GM21619 (cell line): ENCODE measurements at regions not wholly inside any gene's neighbourhood (a gene's known extent, or its start where the extent isn't known, plus 50 kb on each side); places are given as distances from the start of the nearest gene placed in this dataset.
"Not testable (repeated sequence)": the region's sequence is repeated elsewhere in the genome, so short reads cannot be mapped to it uniquely, and the experiment has no call there.

Experiments used
- ATAC-seq: cut with Tn5 transposase; IDR thresholded peaks from one replicate; pipeline ENCODE4 v1.9.1; 2021; ENCODE audit not compliant: unreplicated experiment

DNA sequence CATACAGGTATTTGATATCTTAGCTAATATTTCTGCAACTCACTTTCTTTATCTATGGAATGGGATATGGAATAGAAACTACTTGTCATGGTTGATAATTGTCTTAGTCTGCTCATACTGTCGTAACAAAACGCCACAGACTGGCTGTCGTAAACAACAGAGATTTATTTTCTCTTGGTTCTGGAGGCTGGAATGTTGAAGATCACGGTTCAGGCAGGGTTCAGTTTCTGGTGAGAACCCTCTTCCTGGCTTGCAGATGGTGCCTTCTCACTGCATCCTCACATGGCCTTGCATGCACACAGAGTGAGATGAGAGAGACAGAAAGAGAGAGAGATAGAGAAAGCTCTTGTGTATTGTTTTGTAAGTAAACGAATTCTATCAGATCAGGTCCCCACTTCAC is 332.7 kb upstream of the MAGI2 start:
- ATAC-seq: no peak

GRCh38 chr7:79785556-79785955 is 332.1 kb upstream of the MAGI2 start:
- ATAC-seq: no peak

- ATAC-seq: no peak
These were observed 329.4 kb upstream of the MAGI2 start for GRCh38 chr7:79782906-79783305.

GRCh38 chr7:79782256-79782655 is 328.8 kb upstream of the MAGI2 start:
- no peak for ATAC-seq

DNA sequence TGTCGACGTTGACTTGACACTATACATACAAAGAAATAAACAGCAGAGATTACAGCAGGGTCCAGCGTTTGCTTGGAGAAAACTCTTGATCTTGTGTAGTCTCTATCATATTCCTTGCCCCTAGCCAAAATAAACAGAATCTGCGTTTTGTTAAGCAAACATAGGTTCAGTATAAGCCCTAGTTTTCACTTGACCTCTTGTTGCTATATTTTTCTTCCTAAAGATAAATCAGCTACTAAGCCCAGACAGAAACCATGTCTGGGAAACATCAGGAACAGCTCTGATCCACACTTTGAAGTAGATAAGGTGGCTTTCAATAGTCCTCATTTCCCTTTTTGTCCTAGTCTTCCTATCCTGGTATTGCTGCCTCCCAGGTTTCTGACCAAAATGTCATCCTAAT is 328.2 kb upstream of the MAGI2 start:
- no peak for ATAC-seq

- ATAC-seq: no peak
These were observed 325.6 kb upstream of the MAGI2 start for GRCh38 chr7:79778786-79779770.

GRCh38 chr7:79775911-79776310 is 322.4 kb upstream of the MAGI2 start:
- ATAC-seq: no peak

DNA sequence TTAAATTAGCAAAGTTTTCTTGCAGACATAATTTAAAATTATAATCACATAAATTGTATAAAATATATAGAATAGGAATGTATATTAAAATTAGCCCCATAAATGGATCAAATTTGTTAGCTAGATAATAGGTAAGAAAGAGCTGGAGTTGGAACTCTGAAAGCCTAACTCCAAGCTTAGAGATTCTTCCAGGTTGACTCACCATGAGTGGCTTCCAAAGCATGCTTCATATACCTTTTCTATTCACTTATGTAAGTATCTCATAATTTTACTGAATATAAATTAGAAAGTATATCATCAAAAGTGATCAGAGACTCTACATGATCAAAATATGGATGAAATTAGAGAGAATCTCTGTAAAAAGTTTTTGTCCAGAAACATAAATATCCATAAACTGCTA is 320.7 kb upstream of the MAGI2 start:
- ATAC-seq: no peak

- ATAC-seq: no peak
These were observed 317.5 kb upstream of the MAGI2 start for GRCh38 chr7:79770970-79771369.

GRCh38 chr7:79770063-79770462 is 316.6 kb upstream of the MAGI2 start:
- ATAC-seq: no peak

DNA sequence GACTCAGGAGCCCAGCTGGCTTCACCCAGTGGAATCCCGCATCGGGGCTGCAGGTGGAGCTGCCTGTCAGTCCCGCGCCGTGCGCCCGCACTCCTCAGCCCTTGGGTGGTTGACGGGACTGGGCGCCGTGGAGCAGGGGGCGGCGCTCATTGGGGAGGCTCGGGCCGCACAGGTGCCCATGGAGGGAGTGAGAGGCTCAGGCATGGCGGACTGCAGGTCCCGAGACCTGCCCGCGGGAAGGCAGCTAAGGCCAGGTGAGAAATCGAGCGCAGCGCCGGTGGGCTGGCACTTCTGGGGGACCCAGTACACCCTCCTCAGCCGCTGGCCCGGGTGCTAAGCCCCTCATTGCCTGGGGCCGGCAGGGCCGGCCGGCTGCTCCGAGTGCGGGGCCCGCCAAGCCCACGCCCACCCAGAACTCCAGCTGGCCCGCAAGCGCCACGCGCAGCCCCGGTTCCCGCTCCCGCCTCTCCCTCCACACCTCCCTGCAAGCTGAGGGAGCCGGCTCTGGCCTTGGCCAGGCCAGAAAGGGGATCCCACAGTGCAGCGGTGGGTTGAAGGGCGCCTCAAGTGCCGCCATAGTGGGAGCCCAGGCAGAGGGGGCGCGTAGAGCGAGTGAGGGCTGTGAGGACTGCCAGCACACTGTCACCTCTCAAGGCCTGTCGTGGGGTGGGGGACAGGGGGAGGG is 314.6 kb upstream of the MAGI2 start:
- not testable (repeated sequence) for ATAC-seq

- not testable (repeated sequence) for ATAC-seq
These were observed 313.7 kb upstream of the MAGI2 start for GRCh38 chr7:79767192-79767591.

DNA sequence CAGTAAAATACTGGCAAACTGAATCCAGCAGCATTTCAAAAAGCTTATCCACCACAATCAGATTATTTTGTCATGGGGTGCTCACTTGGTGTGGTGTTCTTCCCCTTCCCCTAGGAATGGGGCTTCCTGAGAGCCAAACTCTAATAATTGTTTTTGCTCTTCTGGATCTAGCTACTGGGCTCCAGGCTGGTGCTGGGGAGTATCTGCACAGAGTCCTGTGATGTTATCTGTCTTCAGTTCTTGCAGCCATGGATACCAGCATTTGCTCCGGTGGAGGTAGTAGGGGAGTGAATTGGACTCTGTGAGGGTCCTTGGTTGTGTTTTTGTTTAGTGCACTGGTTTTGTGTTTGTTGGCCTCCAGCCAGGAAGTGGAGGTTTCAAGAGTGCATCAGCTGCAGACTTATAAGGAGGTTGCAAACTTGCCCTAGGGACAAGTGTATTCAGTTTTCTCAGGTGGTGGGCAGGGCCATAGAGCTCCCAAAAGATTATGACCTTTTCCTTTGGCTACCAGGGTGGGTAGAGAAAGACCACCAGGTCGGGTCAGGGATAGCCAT is 308.5 kb upstream of the MAGI2 start:
- no peak for ATAC-seq

DNA sequence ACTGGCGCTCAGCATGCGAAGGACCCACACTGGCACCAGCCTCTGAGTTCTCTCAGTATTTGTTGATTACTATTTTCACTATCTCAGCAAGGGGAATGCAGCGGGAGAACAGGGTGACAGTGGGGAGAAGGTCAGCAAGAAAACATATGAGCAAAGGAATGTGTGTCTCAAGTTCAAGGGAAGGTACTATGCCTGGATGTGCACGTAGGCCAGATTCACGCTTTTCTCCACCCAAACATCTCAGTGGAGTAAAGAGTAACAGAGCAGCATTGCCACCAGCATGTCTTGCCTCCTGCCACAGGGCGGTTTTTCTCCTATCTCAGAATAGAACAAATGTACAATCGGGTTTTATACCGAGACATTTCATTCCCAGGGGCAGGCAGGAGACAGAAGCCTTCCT is 297.5 kb upstream of the MAGI2 start:
- ATAC-seq: not testable (repeated sequence)

DNA sequence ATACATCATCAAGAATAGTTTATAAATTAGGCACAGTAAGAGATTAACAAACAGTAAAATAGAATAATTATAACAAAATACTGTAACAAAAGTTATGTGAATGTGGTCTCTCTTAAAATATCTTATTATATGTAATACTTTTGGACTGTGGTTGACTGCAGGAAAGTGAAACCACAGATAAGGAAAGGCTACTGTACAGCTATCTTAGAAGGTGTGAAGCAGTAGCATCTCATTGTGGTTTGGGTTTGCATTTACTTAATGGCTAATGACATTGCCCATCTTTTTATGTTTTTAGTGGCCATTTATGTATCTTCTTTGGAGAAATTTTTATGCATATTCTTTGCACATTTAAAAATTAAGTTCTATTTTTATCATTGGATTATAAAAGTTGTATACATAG is 296.4 kb upstream of the MAGI2 start:
- no peak for ATAC-seq

GRCh38 chr7:79741684-79742083 is 288.2 kb upstream of the MAGI2 start:
- ATAC-seq: no peak

DNA sequence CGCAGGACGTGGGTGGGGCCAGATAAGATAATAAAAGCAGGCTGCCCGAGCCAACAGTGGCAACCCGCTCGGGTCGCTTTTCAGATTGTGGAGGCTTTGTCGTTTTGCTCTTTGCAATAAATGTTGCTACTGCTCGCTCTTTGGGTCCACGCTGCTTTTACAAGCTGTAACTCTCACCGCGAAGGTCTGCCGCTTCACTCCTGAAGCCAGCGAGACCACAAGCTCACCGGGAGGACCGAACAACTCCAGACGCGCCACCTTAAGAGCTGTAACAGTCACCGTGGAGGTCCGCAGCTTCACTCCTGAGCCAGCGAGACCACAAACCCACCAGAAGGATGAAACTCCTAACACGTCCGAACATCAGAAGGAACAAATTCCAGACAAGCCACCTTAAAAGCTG is 286.6 kb upstream of the MAGI2 start:
- ATAC-seq: no peak

- ATAC-seq: not testable (repeated sequence)
These were observed 285.7 kb upstream of the MAGI2 start for GRCh38 chr7:79739036-79739709.

DNA sequence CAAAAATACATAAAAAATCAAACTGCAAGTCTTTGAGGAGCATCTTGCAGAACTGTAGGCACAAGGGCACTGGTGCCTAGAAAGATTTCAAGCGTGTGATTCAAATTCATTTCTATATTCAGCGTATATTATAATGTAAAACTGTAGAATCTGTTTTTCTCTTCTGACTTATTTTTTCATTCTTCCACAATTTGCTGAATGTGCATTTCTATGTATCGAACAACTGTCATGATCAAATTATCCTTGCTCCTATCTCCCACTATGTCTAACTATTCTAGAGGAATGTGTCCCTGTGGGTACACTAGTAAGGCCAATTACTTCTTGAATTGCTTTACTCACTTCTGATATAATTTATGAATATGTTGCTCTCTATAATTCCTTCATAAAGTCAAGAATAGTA is 283.0 kb upstream of the MAGI2 start:
- no peak for ATAC-seq

GRCh38 chr7:79735012-79735411 is 281.5 kb upstream of the MAGI2 start:
- ATAC-seq: no peak

GRCh38 chr7:79734181-79734580 is 280.7 kb upstream of the MAGI2 start:
- no peak for ATAC-seq
